HepG2 (cell line): ENCODE measurements at regions not wholly inside any gene's neighbourhood (a gene's known extent, or its start where the extent isn't known, plus 50 kb on each side); places are given as distances from the start of the nearest gene placed in this dataset.

Experiments used
- ATAC-seq: fragments of 200-7000 bp; cut with Tn5 transposase; 3 replicates; pipeline ENCODE4 v1.9.1; 2020; ENCODE audit warnings: mild to moderate bottlenecking, moderate library complexity
- BruUV-seq: library from RNA; stranded (reverse); fragments of 400-500 nt; replicated peaks from 2 replicates; lab custom pipeline; 2021; lab: Mats Ljungman, UMichigan
- CTCF ChIA-PET: fragments of 300-600 bp; formaldehyde crosslinking; extraction: SDS; loops from one replicate; lab custom pipeline; 2021; ENCODE audit warnings: low total read pairs, inconsistent platforms, low intra/inter-chr PET ratio; lab: Yijun Ruan, JAX
- POLR2A ChIA-PET: fragments of 350-600 bp; sonication (Branson Sonifier 250); formaldehyde crosslinking; loops from one replicate; lab custom pipeline; 2020; ENCODE audit warnings: antibody characterized with exemption, inconsistent platforms; lab: Yijun Ruan, JAX
- DNase-seq: peaks from one replicate; pipeline ENCODE4 v3.0.0-alpha.2; 2015; ENCODE audit warnings: low spot score
- FAIRE-seq: peaks from 3 replicates; lab custom pipeline; 2011; peaks lifted over from hg19 to GRCh38; lab: Jason Lieb, UNC
- H2AFZ ChIP-seq: one replicate; pipeline ENCODE4 v1.6.1; 2011; ENCODE audit warnings: low read length, inconsistent platforms
- H3K27ac ChIP-seq: fragments of 300-600 bp; 3 replicates; pipeline ENCODE4 v1.8.0; 2011; ENCODE audit warnings: mixed run types, mild to moderate bottlenecking, mixed read lengths, low read length, inconsistent platforms; ENCODE audit not compliant: insufficient read depth; ENCODE audit errors: extremely low read length
- H3K27me3 ChIP-seq, 2 experiments: fragments of 200-600 bp in 1 of 2; 2 replicates in 1 of 2; 3 replicates in 1 of 2; pipeline versions ENCODE4 v1.6.0 to v1.8.0; 2011; ENCODE audit warnings: low read length in 2 of 2, mild to moderate bottlenecking in 2 of 2, moderate library complexity in 2 of 2, inconsistent platforms in 1 of 2; ENCODE audit not compliant: insufficient read depth in 2 of 2, control insufficient read depth in 1 of 2
- H3K36me3 ChIP-seq, 2 experiments: fragments of 200-600 bp in 1 of 2; replicated peaks in 1 of 2; 2 replicates in 1 of 2; 3 replicates in 1 of 2; pipeline versions ENCODE4 v1.5.1 to v1.8.0; 2011; ENCODE audit warnings: low read length in 2 of 2, inconsistent platforms in 1 of 2; ENCODE audit not compliant: insufficient read depth in 2 of 2, control insufficient read depth in 1 of 2
- H3K4me1 ChIP-seq: 2 replicates; pipeline ENCODE4 v1.5.1; 2012; ENCODE audit warnings: low read length, inconsistent platforms; ENCODE audit not compliant: insufficient read depth
- H3K4me2 ChIP-seq: 2 replicates; pipeline ENCODE4 v1.6.0; 2011; ENCODE audit warnings: low read depth, low read length, inconsistent platforms
- H3K4me3 ChIP-seq, 3 experiments: fragments of 200-600 bp in 1 of 3; sonication (generic), shearing (Covaris generic) in 1 of 3; replicated peaks in 1 of 3; 2 replicates each; pipeline ENCODE4 v1.5.1; 2011 to 2016; ENCODE audit warnings: low read length in 3 of 3, inconsistent platforms in 2 of 3, low read depth in 2 of 3, mild to moderate bottlenecking in 2 of 3, control low read depth in 1 of 3, mixed read lengths in 1 of 3; ENCODE audit not compliant: insufficient read depth in 1 of 3
- H3K79me2 ChIP-seq: one replicate; pipeline ENCODE4 v1.6.1; 2011; ENCODE audit warnings: low read length, inconsistent platforms; ENCODE audit not compliant: insufficient read depth
- H3K9ac ChIP-seq: 2 replicates; pipeline ENCODE4 v1.6.0; 2011; ENCODE audit warnings: mild to moderate bottlenecking, low read depth, low read length, inconsistent platforms; ENCODE audit not compliant: insufficient read depth
- H3K9me3 ChIP-seq: 2 replicates; pipeline ENCODE4 v1.5.1; 2012; ENCODE audit warnings: mild to moderate bottlenecking, low read length
- H4K20me1 ChIP-seq: 2 replicates; pipeline ENCODE4 v1.6.0; 2011; ENCODE audit warnings: inconsistent platforms, mild to moderate bottlenecking, low read length, moderate library complexity; ENCODE audit not compliant: insufficient read depth
- HMG20A ChIP-seq: IDR thresholded peaks from 2 replicates; pipeline ENCODE4 v1.6.1; 2016; ENCODE audit warnings: borderline replicate concordance
- IRF2 ChIP-seq: IDR thresholded peaks from 2 replicates; pipeline ENCODE4 v1.6.1; 2018; ENCODE audit warnings: missing genetic modification reagents, missing compliant biosample characterization
- IRF9 ChIP-seq: sonication (generic); formaldehyde crosslinking; IDR thresholded peaks from 2 replicates; pipeline ENCODE4 v1.8.0; 2022; ENCODE audit warnings: missing genetic modification reagents, mild to moderate bottlenecking, borderline replicate concordance
- ISX ChIP-seq: sonication (generic); formaldehyde crosslinking; conservative IDR thresholded peaks from 2 replicates; pipeline ENCODE4 v1.5.0; 2020; ENCODE audit warnings: missing genetic modification reagents
- KDM2A ChIP-seq: sonication (generic); formaldehyde crosslinking; IDR thresholded peaks from 2 replicates; pipeline ENCODE4 v1.4.0; 2020; ENCODE audit warnings: low read depth, missing genetic modification reagents, borderline replicate concordance
- MAX ChIP-seq: IDR thresholded peaks from 2 replicates; pipeline ENCODE4 v1.6.1; 2012; ENCODE audit warnings: inconsistent platforms
- MYPOP ChIP-seq: sonication (generic); formaldehyde crosslinking; IDR thresholded peaks from 2 replicates; pipeline ENCODE4 v1.8.1; 2023; ENCODE audit warnings: mild to moderate bottlenecking, moderate library complexity, missing genetic modification reagents
- RFX1 ChIP-seq: fragments of 450-650 bp; IDR thresholded peaks from 2 replicates; pipeline ENCODE4 v1.6.1; 2017
- TBX2 ChIP-seq: sonication (generic); formaldehyde crosslinking; IDR thresholded peaks from 2 replicates; pipeline ENCODE4 v1.5.0; 2020; ENCODE audit warnings: missing genetic modification reagents, mild to moderate bottlenecking, borderline replicate concordance
- YEATS2 ChIP-seq: sonication (generic); formaldehyde crosslinking; IDR thresholded peaks from 2 replicates; pipeline ENCODE4 v1.4.0; 2020; ENCODE audit warnings: missing genetic modification reagents, borderline replicate concordance
- ZFP36L2 ChIP-seq: sonication (generic); formaldehyde crosslinking; IDR thresholded peaks from 2 replicates; pipeline ENCODE4 v1.4.0; 2020; ENCODE audit warnings: missing genetic modification reagents
- ZFYVE20 ChIP-seq: sonication (generic); formaldehyde crosslinking; IDR thresholded peaks from 2 replicates; pipeline ENCODE4 v1.8.0; 2023; ENCODE audit warnings: low read depth, mild to moderate bottlenecking, moderate library complexity, missing genetic modification reagents, borderline replicate concordance
- ZNF317 ChIP-seq: sonication (generic); formaldehyde crosslinking; IDR thresholded peaks from 2 replicates; pipeline ENCODE4 v1.5.0; 2020; ENCODE audit warnings: mild to moderate bottlenecking, missing genetic modification reagents
- ZNF550 ChIP-seq: sonication (generic); formaldehyde crosslinking; IDR thresholded peaks from 2 replicates; pipeline ENCODE4 v1.4.0; 2020; ENCODE audit warnings: mild to moderate bottlenecking, missing genetic modification reagents, borderline replicate concordance
- ZNF570 ChIP-seq: sonication (generic); formaldehyde crosslinking; IDR thresholded peaks from 2 replicates; pipeline ENCODE4 v1.4.0; 2020; ENCODE audit warnings: mild to moderate bottlenecking, missing genetic modification reagents, borderline replicate concordance
- ZNF597 ChIP-seq: sonication (generic); formaldehyde crosslinking; IDR thresholded peaks from 2 replicates; pipeline ENCODE4 v1.5.0; 2020; ENCODE audit warnings: missing genetic modification reagents
- WGBS: methylation state at CpG from one replicate; pipeline ENCODE4 v1.1.6; 2017; ENCODE audit warnings: low lambda C conversion rate; 5-methylcytosine and 5-hydroxymethylcytosine counted together
- in situ Hi-C: cut with HindIII; loops from 2 replicates; pipeline ENCODE4 v1.10.0; 2017; ENCODE audit warnings: low pct_unique_long_range_greater_than_20kb; ENCODE audit not compliant: extremely low pct_ligation_motif_present
- intact Hi-C: fragments of 100-400 bp; cut with micrococcal nuclease; formaldehyde crosslinking; loops from one replicate; pipeline ENCODE4 v1.10.0; 2022; ENCODE audit not compliant: unreplicated experiment

- no peak for TF ChIP-seq TBX2 (CRISPR knock-in tag)
- TF ChIP-seq HMG20A (CRISPR knock-in tag) = peak; percentile 87; the same call in 1 of the 2 replicates
- peak; percentile 16; the same call in 1 of the 2 replicates for TF ChIP-seq MAX
- TF ChIP-seq YEATS2 (CRISPR knock-in tag) = no peak
- TF ChIP-seq ZNF317 (CRISPR knock-in tag) = 0 out of 2 replicates have a peak, but pooled peaks have one; percentile 59
- no peak for TF ChIP-seq ZFP36L2 (CRISPR knock-in tag)
Observed at GRCh38 chr5:37988454-37989046, 148.7 kb upstream of the GDNF start (continued).

- POLR2A ChIA-PET = no interaction called here
- intact Hi-C loops (no loop called here), in situ Hi-C loops (no loop called here)
- Histone ChIP-seq H2AFZ (no peak overlapping the region), H3K36me3 (no peaks in the 10 kb centered on the region), H4K20me1 (no peaks in the 10 kb centered on the region), H3K4me2 (no peak overlapping the region), H3K4me3 (no peak overlapping the region), H3K27me3 (peaks cover 0 to 26% of the 10 kb centered on the region in 2 experiments; a peak in 2 of 5 replicates), H3K9ac (no peak overlapping the region), H3K27ac (no peak overlapping the region), H3K9me3 (peaks cover 13% of the 10 kb centered on the region; the same call in 1 of the 2 replicates), H3K79me2 (no peaks in the 10 kb centered on the region), H3K4me1 (peaks cover 12% of the 10 kb centered on the region)
- 7% methylated on average over 1 of the region's 1 CpG for WGBS
- FAIRE-seq (no peak), ATAC-seq (no peak), DNase-seq (no peak)
- no TSS peak for BruUV-seq
- CTCF ChIA-PET = no interaction called here
- no peak for TF ChIP-seq ZFYVE20 (CRISPR knock-in tag)
- TF ChIP-seq IRF2 (CRISPR knock-in tag) = no peak
- no peak for TF ChIP-seq ZNF550
- no peak for TF ChIP-seq RFX1
- no peak for TF ChIP-seq ISX (CRISPR knock-in tag)
- TF ChIP-seq KDM2A = no peak
- no peak for TF ChIP-seq MYPOP
- no peak for TF ChIP-seq IRF9
- no peak for TF ChIP-seq ZNF597 (CRISPR knock-in tag)
- TF ChIP-seq ZNF570 (CRISPR knock-in tag) = no peak
Observed at GRCh38 chr5:37984300-37984699, 144.5 kb upstream of the GDNF start.
